Body of pancreas (tissue), 4 donors: ENCODE measurements at regions not wholly inside any gene's neighbourhood (a gene's known extent, or its start where the extent isn't known, plus 50 kb on each side); places are given as distances from the start of the nearest gene placed in this dataset.

Experiments used
- ATAC-seq: fragments of 150-250 bp; one replicate; pipeline ENCODE4 v1.9.1; 2016
- DNase-seq, 4 donors: peaks; one replicate each; pipeline ENCODE4 v3.0.0-alpha.2; 2019
- H3K27ac ChIP-seq, 4 donors: fragments of 200-600 bp; sonication (generic); 1 replicate in 3 of 4; 2 replicates in 1 of 4; pipeline versions ENCODE4 v1.5.1 to v1.6.1; 2016 to 2019; ENCODE audit warnings: mild to moderate bottlenecking in 1 of 4, mixed read lengths in 1 of 4, moderate library complexity in 1 of 4
- H3K27me3 ChIP-seq, 2 donors: fragments of 200-600 bp; sonication (generic); one replicate each; pipeline ENCODE4 v1.6.0; 2016; ENCODE audit warnings: mild to moderate bottlenecking in 1 of 2
- H3K36me3 ChIP-seq, 2 donors: fragments of 200-600 bp; sonication (generic); replicated peaks in 1 of 2; 2 replicates each; pipeline ENCODE4 v1.5.1; 2016; ENCODE audit warnings: low read depth in 2 of 2; ENCODE audit not compliant: insufficient read depth in 1 of 2
- H3K4me1 ChIP-seq: fragments of 200-600 bp; sonication (generic); one replicate; pipeline ENCODE4 v1.6.0; 2016
- H3K4me3 ChIP-seq, 2 donors: fragments of 200-600 bp; sonication (generic); 1 replicate in 1 of 2; 2 replicates in 1 of 2; pipeline ENCODE4 v1.5.1; 2016 to 2019
- H3K9me3 ChIP-seq, 3 donors: fragments of 200-600 bp; sonication (generic); 1 replicate in 2 of 3; 2 replicates in 1 of 3; pipeline ENCODE4 v1.5.1; 2016
- CTCF ChIP-seq, 7 experiments: fragments of 450-650 bp in 4 of 7; fragments of 200-600 bp in 3 of 7; sonication (generic) in 3 of 7; IDR thresholded peaks; one replicate each; pipeline ENCODE4 v1.5.1; 2016 to 2019; ENCODE audit warnings: antibody characterized with exemption in 7 of 7
- POLR2A ChIP-seq, 3 donors: fragments of 450-650 bp; IDR thresholded peaks; one replicate each; pipeline ENCODE4 v1.6.1; 2016; ENCODE audit warnings: antibody characterized with exemption in 3 of 3, mild to moderate bottlenecking in 2 of 3
- WGBS, 2 donors: methylation state at CpG; one replicate each; pipeline ENCODE4 v1.1.5; 2017; 5-methylcytosine and 5-hydroxymethylcytosine counted together
- intact Hi-C: fragments of 100-400 bp; cut with DNase I; formaldehyde crosslinking; loops from one replicate; pipeline ENCODE4 v1.15.1; 2023

- H3K27ac ChIP-seq, result no peak overlapping the region
- no peaks in the 10 kb centered on the region for H3K4me1 ChIP-seq
- no peaks in the 10 kb centered on the region for H3K9me3 ChIP-seq
- 17 to 83% methylated on average over 2 of the region's 2 CpGs for WGBS, 2 donors
- intact Hi-C loops, result no loop called here
- no peak for DNase-seq
- no peaks in the 10 kb centered on the region for H3K36me3 ChIP-seq
- no peaks in the 10 kb centered on the region for H3K27me3 ChIP-seq
- ATAC-seq, result no peak
- H3K4me3 ChIP-seq, result no peak overlapping the region
- no peak for TF ChIP-seq CTCF (IDR thresholded peaks at IDR 0.05)
- TF ChIP-seq POLR2A (IDR thresholded peaks at IDR 0.05), result no peak
These were observed 56.7 kb upstream of the BICD1 start for GRCh38 chr12:32049956-32050355.

GRCh38 chr12:32051511-32052211, 55.0 kb upstream of the BICD1 start:
- no peaks in the 10 kb centered on the region for H3K27me3 ChIP-seq
- H3K4me1 ChIP-seq, result no peaks in the 10 kb centered on the region
- no peaks in the 10 kb centered on the region for H3K9me3 ChIP-seq
- WGBS, 2 donors, result 73 to 94% methylated on average over 4 of the region's 4 CpGs
- no peak overlapping the region for H3K27ac ChIP-seq
- no peak overlapping the region for H3K4me3 ChIP-seq
- TF ChIP-seq CTCF (IDR thresholded peaks at IDR 0.05) (no peak), POLR2A (IDR thresholded peaks at IDR 0.05) (no peak)
- no peak for DNase-seq
- no peak for ATAC-seq
- intact Hi-C loops, result no loop called here
- no peaks in the 10 kb centered on the region for H3K36me3 ChIP-seq

GRCh38 chr12:32052212-32052713, 54.4 kb upstream of the BICD1 start:
- Histone ChIP-seq H3K27ac (no peak overlapping the region), H3K4me1 (no peaks in the 10 kb centered on the region), H3K27me3 (no peaks in the 10 kb centered on the region), H3K4me3 (no peak overlapping the region), H3K9me3 (no peaks in the 10 kb centered on the region), H3K36me3 (no peaks in the 10 kb centered on the region)
- intact Hi-C loops, result no loop called here
- DNase-seq (no peak), ATAC-seq (no peak)
- 25 to 36% methylated on average over 5 of the region's 5 CpGs for WGBS, 2 donors
- no peak for TF ChIP-seq CTCF (IDR thresholded peaks at IDR 0.05)
- TF ChIP-seq POLR2A (IDR thresholded peaks at IDR 0.05), result no peak

GRCh38 chr12:32053881-32054624, 52.6 kb upstream of the BICD1 start:
- intact Hi-C loops, result no loop called here
- Histone ChIP-seq H3K9me3 (no peaks in the 10 kb centered on the region), H3K4me1 (no peaks in the 10 kb centered on the region), H3K36me3 (no peaks in the 10 kb centered on the region), H3K27me3 (no peaks in the 10 kb centered on the region), H3K4me3 (no peak overlapping the region), H3K27ac (no peak overlapping the region)
- 67 to 75% methylated on average over 6 to 7 of the region's 7 CpGs for WGBS, 2 donors
- ATAC-seq (no peak), DNase-seq (peak in 1 of 4 donors; percentile 11)
- TF ChIP-seq CTCF (IDR thresholded peaks at IDR 0.05) (no peak), POLR2A (IDR thresholded peaks at IDR 0.05) (no peak)
